ENCODE measurements at regions not wholly inside any gene's neighbourhood (a gene's known extent, or its start where the extent isn't known, plus 50 kb on each side); places are given as distances from the start of the nearest gene placed in this dataset.
A peak's percentile ranks its signal among the peaks of the same experiment; 100 is the strongest.
"Not testable (repeated sequence)": the region's sequence is repeated elsewhere in the genome, so short reads cannot be mapped to it uniquely, and the experiment has no call there.

DNA sequence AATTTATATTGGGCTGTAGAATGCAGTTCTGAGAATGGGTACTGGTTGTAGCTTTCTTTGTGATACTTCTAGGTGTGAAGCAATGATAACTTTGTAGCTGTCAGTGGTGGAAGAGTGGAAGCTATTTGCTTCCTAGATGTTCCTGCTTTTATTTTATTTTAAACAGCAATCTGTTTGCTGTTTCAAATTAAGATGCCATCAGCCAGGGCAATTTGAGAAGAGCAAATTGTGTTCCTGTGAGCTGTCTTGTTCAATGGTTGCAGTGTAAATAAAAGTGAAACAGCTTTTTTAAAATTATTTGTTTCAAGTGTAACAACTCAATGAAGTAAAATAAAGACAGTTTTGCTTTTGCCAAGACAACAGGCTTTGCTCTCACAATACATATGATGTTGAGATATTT lies 150.8 kb upstream of the TMEM229A start:
- DNase-seq (ENCODE audit: low spot score), result no peak
- TF ChIP-seq CTCF (IDR thresholded peaks at IDR 0.05; ENCODE audit: extremely low read depth, missing control alignments), result no peak

- no peak for TF ChIP-seq CTCF (IDR thresholded peaks at IDR 0.05; ENCODE audit: extremely low read depth, missing control alignments)
- DNase-seq (ENCODE audit: low spot score), result no peak
Measured at GRCh38 chr7:124179641-124180040, 146.8 kb upstream of the TMEM229A start.

DNA sequence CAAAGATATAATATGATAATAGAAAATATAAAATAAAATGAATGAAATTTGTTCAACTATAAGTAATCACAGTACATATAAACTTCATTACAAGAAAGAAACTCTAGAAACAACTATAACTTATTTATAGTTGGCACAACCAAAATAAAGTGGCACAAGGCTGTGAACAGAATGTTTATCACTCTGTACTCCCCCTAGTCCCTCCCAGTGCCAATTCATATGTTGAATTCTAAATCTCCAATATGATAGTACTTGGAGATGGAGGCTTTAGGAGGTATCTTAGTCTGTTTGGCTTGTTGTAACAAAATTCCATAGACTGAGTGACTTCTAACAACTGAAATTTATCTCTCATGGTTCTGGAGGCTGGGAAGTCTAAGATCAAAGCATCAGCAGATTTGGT lies 145.0 kb upstream of the TMEM229A start:
- DNase-seq (ENCODE audit: low spot score), result no peak
- TF ChIP-seq CTCF (IDR thresholded peaks at IDR 0.05; ENCODE audit: extremely low read depth, missing control alignments), result no peak

DNA sequence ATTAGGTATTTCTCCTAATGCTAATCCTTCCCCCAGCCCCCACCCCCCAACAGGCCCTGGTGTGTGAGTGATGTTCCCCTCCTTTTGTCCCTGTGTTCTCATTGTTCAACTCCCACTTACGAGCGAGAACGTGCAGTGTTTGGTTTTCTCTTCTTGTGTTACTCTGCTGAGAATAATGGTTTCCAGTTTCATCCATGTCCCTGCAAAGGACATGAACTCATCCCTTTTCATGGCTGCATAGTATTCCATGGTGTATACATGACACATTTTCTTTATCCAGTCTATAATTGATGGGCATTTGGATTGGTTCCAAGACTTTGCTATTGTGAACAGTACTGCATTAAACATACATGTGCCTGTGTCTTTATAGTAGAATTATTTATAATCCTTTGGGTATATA lies 138.9 kb upstream of the TMEM229A start:
- not testable (repeated sequence) for DNase-seq (ENCODE audit: low spot score)

DNA sequence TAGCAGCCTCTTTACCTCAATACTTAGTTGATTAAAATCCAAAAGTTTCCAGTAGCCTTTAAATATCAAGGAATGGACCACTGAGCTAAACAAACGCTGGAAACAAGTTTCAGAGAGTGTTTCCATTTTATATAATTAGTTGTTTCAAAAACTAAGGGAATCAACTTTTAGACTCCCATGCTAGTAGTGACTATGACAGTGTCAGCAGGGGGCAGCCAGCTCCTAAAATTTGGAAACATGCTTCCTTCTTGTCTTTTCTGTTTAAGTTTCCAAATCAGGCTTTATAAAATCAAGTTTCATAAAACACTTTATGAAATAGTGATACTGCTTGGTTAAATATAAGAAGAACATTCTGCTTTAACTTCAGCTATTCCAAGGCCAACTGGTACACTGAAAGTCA lies 138.2 kb upstream of the TMEM229A start:
- DNase-seq (ENCODE audit: low spot score), result no peak
- no peak for TF ChIP-seq CTCF (IDR thresholded peaks at IDR 0.05; ENCODE audit: extremely low read depth, missing control alignments)

DNA sequence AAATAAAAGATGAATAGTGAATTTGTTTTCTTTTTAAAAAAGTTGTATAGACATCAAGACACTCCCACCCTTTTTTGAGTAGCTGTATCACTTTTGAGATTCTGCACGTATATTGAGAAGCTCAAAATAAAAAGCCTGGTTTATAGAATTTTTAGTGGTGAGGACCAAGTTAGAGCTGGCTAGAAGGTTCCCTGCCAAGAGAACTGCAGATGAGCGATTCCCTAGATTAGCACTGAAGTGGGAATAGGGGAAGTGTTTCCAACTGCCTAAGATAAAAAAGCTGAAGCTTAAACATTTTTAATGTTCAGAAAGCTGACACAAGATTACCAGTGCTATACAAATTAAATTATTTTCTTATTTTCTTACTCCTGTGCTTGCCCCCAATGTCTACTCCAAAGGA lies 135.7 kb upstream of the TMEM229A start:
- DNase-seq (ENCODE audit: low spot score), result no peak
- no peak for TF ChIP-seq CTCF (IDR thresholded peaks at IDR 0.05; ENCODE audit: extremely low read depth, missing control alignments)

DNA sequence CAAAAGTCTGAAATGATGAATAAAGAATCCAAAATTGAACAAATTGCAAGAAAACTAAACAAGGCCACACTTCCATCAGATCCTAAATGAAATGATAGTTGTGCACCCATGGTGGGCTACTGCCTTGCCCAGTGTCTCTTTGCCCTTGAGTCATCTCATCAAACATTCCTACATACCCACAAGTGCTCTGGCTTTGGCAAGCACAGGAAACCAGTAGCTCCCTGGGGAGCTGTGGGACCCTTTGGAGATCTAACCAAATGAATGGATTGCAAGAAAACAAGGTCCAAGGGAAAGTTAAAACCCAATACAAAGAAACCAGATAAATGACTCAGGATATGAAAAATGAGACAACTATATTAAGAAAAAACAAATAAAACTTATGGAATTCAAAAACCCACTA lies 129.8 kb upstream of the TMEM229A start:
- no peak for TF ChIP-seq CTCF (IDR thresholded peaks at IDR 0.05; ENCODE audit: extremely low read depth, missing control alignments)
- no peak for DNase-seq (ENCODE audit: low spot score)

- peak; percentile 15 for DNase-seq (ENCODE audit: low spot score)
- TF ChIP-seq CTCF (IDR thresholded peaks at IDR 0.05; ENCODE audit: extremely low read depth, missing control alignments), result peak; percentile 17
Measured at GRCh38 chr7:124155432-124156022, 122.7 kb upstream of the TMEM229A start.
